Parathyroid adenoma (tissue), 2 donors: ENCODE measurements at regions not wholly inside any gene's neighbourhood (a gene's known extent, or its start where the extent isn't known, plus 50 kb on each side); places are given as distances from the start of the nearest gene placed in this dataset.

ENCODE experiments used
- H2AFZ ChIP-seq: fragments of 300-600 bp; sonication (generic); one replicate; pipeline ENCODE4 v1.7.0; 2017; ENCODE audit warnings: antibody characterized with exemption, mild to moderate bottlenecking
- H3K27ac ChIP-seq: fragments of 300-600 bp; sonication (generic); one replicate; pipeline ENCODE4 v1.7.0; 2017
- H3K27me3 ChIP-seq: fragments of 300-600 bp; sonication (generic); one replicate; pipeline ENCODE4 v1.7.0; 2017; ENCODE audit warnings: low read length; ENCODE audit not compliant: control insufficient read depth, insufficient read depth
- H3K36me3 ChIP-seq: fragments of 300-600 bp; sonication (generic); one replicate; pipeline ENCODE4 v1.7.0; 2017; ENCODE audit warnings: low read length; ENCODE audit not compliant: control insufficient read depth, insufficient read depth
- H3K4me1 ChIP-seq: fragments of 300-600 bp; sonication (generic); one replicate; pipeline ENCODE4 v1.7.0; 2017; ENCODE audit warnings: control low read depth
- H3K4me2 ChIP-seq: fragments of 300-600 bp; sonication (generic); one replicate; pipeline ENCODE4 v1.7.0; 2017; ENCODE audit warnings: low read length
- H3K4me3 ChIP-seq: fragments of 300-600 bp; sonication (generic); one replicate; pipeline ENCODE4 v1.7.0; 2017; ENCODE audit warnings: low read depth, low read length
- H3K79me2 ChIP-seq: fragments of 300-600 bp; sonication (generic); one replicate; pipeline ENCODE4 v1.7.0; 2017; ENCODE audit warnings: control low read depth
- H3K9ac ChIP-seq: fragments of 300-600 bp; sonication (generic); one replicate; pipeline ENCODE4 v1.7.0; 2017; ENCODE audit warnings: mild to moderate bottlenecking
- H3K9me3 ChIP-seq: fragments of 300-600 bp; sonication (generic); one replicate; pipeline ENCODE4 v1.7.0; 2017; ENCODE audit warnings: low read length; ENCODE audit not compliant: control insufficient read depth
- CTCF ChIP-seq: fragments of 300-600 bp; sonication (generic); IDR thresholded peaks from one replicate; pipeline ENCODE4 v1.7.0; 2017; ENCODE audit warnings: antibody characterized with exemption, mild to moderate bottlenecking
- donor health status: primary hyperparathyroidism.

- no peaks in the 10 kb centered on the region for H3K9me3 ChIP-seq
- no peak overlapping the region for H3K4me2 ChIP-seq
- H3K4me3 ChIP-seq, result no peak overlapping the region
- H3K27ac ChIP-seq, result no peak overlapping the region
- H2AFZ ChIP-seq, result no peak overlapping the region
- H3K27me3 ChIP-seq, result no peaks in the 10 kb centered on the region
- H3K9ac ChIP-seq, result no peak overlapping the region
- H3K79me2 ChIP-seq, result no peaks in the 10 kb centered on the region
- no peaks in the 10 kb centered on the region for H3K4me1 ChIP-seq
- no peak for TF ChIP-seq CTCF
- no peaks in the 10 kb centered on the region for H3K36me3 ChIP-seq
These were observed 278.9 kb downstream of the MEX3B start for GRCh38 chr15:81766829-81767475.

- Histone ChIP-seq H3K79me2 (no peaks in the 10 kb centered on the region), H2AFZ (no peak overlapping the region), H3K36me3 (no peaks in the 10 kb centered on the region), H3K4me2 (no peak overlapping the region), H3K9me3 (no peaks in the 10 kb centered on the region), H3K9ac (no peak overlapping the region), H3K27me3 (no peaks in the 10 kb centered on the region), H3K4me3 (no peak overlapping the region), H3K4me1 (no peaks in the 10 kb centered on the region), H3K27ac (no peak overlapping the region)
- TF ChIP-seq CTCF, result no peak
These were observed 280.0 kb downstream of the MEX3B start for GRCh38 chr15:81765816-81766215.

DNA sequence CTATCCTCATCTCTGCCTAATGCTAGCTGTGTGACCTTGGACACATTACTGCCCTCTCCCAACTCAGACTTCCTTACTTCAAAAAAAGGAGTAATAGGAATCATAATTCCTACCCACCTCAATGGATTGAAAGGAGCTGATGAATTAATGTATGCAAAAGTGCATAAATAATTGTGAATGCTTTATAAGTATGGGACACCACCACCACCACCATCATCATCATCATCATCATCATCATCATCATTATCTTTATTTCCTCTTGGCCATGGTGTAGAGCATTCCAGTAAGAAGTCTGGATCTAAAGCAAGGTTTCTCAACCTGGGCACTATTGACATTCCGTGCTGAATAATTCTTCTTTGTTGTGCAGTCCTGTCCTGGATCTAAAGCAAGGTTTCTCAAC lies 282.5 kb downstream of the MEX3B start:
- Histone ChIP-seq H3K4me1 (no peaks in the 10 kb centered on the region), H3K36me3 (no peaks in the 10 kb centered on the region), H3K27me3 (no peaks in the 10 kb centered on the region), H3K9me3 (no peaks in the 10 kb centered on the region), H3K27ac (no peak overlapping the region), H3K4me2 (no peak overlapping the region), H2AFZ (no peak overlapping the region), H3K4me3 (no peak overlapping the region), H3K79me2 (no peaks in the 10 kb centered on the region), H3K9ac (no peak overlapping the region)
- no peak for TF ChIP-seq CTCF

GRCh38 chr15:81760686-81761085 lies 285.1 kb downstream of the MEX3B start:
- no peak for TF ChIP-seq CTCF
- H3K9ac ChIP-seq, result no peak overlapping the region
- H3K4me3 ChIP-seq, result no peak overlapping the region
- no peaks in the 10 kb centered on the region for H3K79me2 ChIP-seq
- no peaks in the 10 kb centered on the region for H3K9me3 ChIP-seq
- H3K4me1 ChIP-seq, result no peaks in the 10 kb centered on the region
- H2AFZ ChIP-seq, result no peak overlapping the region
- H3K27ac ChIP-seq, result no peak overlapping the region
- no peaks in the 10 kb centered on the region for H3K36me3 ChIP-seq
- H3K4me2 ChIP-seq, result no peak overlapping the region
- H3K27me3 ChIP-seq, result no peaks in the 10 kb centered on the region

- no peaks in the 10 kb centered on the region for H3K79me2 ChIP-seq
- H3K27ac ChIP-seq, result no peak overlapping the region
- no peaks in the 10 kb centered on the region for H3K9me3 ChIP-seq
- H3K36me3 ChIP-seq, result no peaks in the 10 kb centered on the region
- H3K4me2 ChIP-seq, result no peak overlapping the region
- no peaks in the 10 kb centered on the region for H3K27me3 ChIP-seq
- H3K4me1 ChIP-seq, result no peaks in the 10 kb centered on the region
- H2AFZ ChIP-seq, result no peak overlapping the region
- H3K4me3 ChIP-seq, result no peak overlapping the region
- H3K9ac ChIP-seq, result no peak overlapping the region
- no peak for TF ChIP-seq CTCF
These were observed 287.0 kb downstream of the MEX3B start for GRCh38 chr15:81758818-81759284.
